ENCODE measurements at regions not wholly inside any gene's neighbourhood (a gene's known extent, or its start where the extent isn't known, plus 50 kb on each side); places are given as distances from the start of the nearest gene placed in this dataset.

- Histone ChIP-seq H3K4me1 (peaks cover 10% of the 10 kb centered on the region), H3K4me3 (ENCODE audit: low read depth, low read length) (no peak overlapping the region), H3K4me2 (ENCODE audit: low read length) (peak overlapping the region; percentile 32), H3K27me3 (ENCODE audit: control insufficient read depth, insufficient read depth, low read length) (no peaks in the 10 kb centered on the region), H3K79me2 (no peaks in the 10 kb centered on the region), H3K9me3 (ENCODE audit: control insufficient read depth, low read length) (no peaks in the 10 kb centered on the region), H3K9ac (no peak overlapping the region), H3K27ac (no peak overlapping the region), H2AFZ (no peak overlapping the region), H3K36me3 (ENCODE audit: control insufficient read depth, insufficient read depth, low read length) (no peaks in the 10 kb centered on the region)
- no peak for TF ChIP-seq CTCF (IDR thresholded peaks at IDR 0.05)
Observed at GRCh38 chr16:79449900-79450299, 150.6 kb downstream of the MAF start.

GRCh38 chr16:79449067-79449769 is 151.3 kb downstream of the MAF start:
- TF ChIP-seq CTCF (IDR thresholded peaks at IDR 0.05): no peak
- Histone ChIP-seq H3K9me3 (ENCODE audit: control insufficient read depth, low read length) (no peaks in the 10 kb centered on the region), H3K4me1 (peaks cover 10% of the 10 kb centered on the region), H3K9ac (no peak overlapping the region), H3K4me2 (ENCODE audit: low read length) (peak overlapping the region; percentile 32), H2AFZ (no peak overlapping the region), H3K36me3 (ENCODE audit: control insufficient read depth, insufficient read depth, low read length) (no peaks in the 10 kb centered on the region), H3K27ac (no peak overlapping the region), H3K79me2 (no peaks in the 10 kb centered on the region), H3K4me3 (ENCODE audit: low read depth, low read length) (no peak overlapping the region), H3K27me3 (ENCODE audit: control insufficient read depth, insufficient read depth, low read length) (no peaks in the 10 kb centered on the region)

GRCh38 chr16:79444572-79444971 is 156.0 kb downstream of the MAF start:
- Histone ChIP-seq H3K9ac (no peak overlapping the region), H3K4me3 (ENCODE audit: low read depth, low read length) (no peak overlapping the region), H3K27me3 (ENCODE audit: control insufficient read depth, insufficient read depth, low read length) (no peaks in the 10 kb centered on the region), H3K9me3 (ENCODE audit: control insufficient read depth, low read length) (no peaks in the 10 kb centered on the region), H3K27ac (no peak overlapping the region), H3K4me1 (peaks cover 10% of the 10 kb centered on the region), H3K4me2 (ENCODE audit: low read length) (no peak overlapping the region), H3K36me3 (ENCODE audit: control insufficient read depth, insufficient read depth, low read length) (no peaks in the 10 kb centered on the region), H2AFZ (no peak overlapping the region), H3K79me2 (no peaks in the 10 kb centered on the region)
- TF ChIP-seq CTCF (IDR thresholded peaks at IDR 0.05): no peak

- Histone ChIP-seq H3K9ac (no peak overlapping the region), H3K4me2 (ENCODE audit: low read length) (no peak overlapping the region), H3K36me3 (ENCODE audit: control insufficient read depth, insufficient read depth, low read length) (no peaks in the 10 kb centered on the region), H3K4me3 (ENCODE audit: low read depth, low read length) (no peak overlapping the region), H3K27me3 (ENCODE audit: control insufficient read depth, insufficient read depth, low read length) (no peaks in the 10 kb centered on the region), H3K79me2 (no peaks in the 10 kb centered on the region), H3K9me3 (ENCODE audit: control insufficient read depth, low read length) (no peaks in the 10 kb centered on the region), H3K4me1 (peaks cover 6% of the 10 kb centered on the region), H2AFZ (no peak overlapping the region), H3K27ac (no peak overlapping the region)
- no peak for TF ChIP-seq CTCF (IDR thresholded peaks at IDR 0.05)
Observed at GRCh38 chr16:79439901-79440300, 160.6 kb downstream of the MAF start.
